HG02678 (cell line): ENCODE measurements at regions not wholly inside any gene's neighbourhood (a gene's known extent, or its start where the extent isn't known, plus 50 kb on each side); places are given as distances from the start of the nearest gene placed in this dataset.

Experiments used
- ATAC-seq: cut with Tn5 transposase; IDR thresholded peaks from one replicate; pipeline ENCODE4 v1.9.1; 2021; ENCODE audit warnings: mild to moderate bottlenecking, moderate library complexity; ENCODE audit not compliant: unreplicated experiment

- no peak for ATAC-seq
Observed at GRCh38 chr4:129394635-129395034, 298.7 kb downstream of the C4orf33 start.

- no peak for ATAC-seq
Observed at GRCh38 chr4:129403848-129404247, 307.9 kb downstream of the C4orf33 start.

DNA sequence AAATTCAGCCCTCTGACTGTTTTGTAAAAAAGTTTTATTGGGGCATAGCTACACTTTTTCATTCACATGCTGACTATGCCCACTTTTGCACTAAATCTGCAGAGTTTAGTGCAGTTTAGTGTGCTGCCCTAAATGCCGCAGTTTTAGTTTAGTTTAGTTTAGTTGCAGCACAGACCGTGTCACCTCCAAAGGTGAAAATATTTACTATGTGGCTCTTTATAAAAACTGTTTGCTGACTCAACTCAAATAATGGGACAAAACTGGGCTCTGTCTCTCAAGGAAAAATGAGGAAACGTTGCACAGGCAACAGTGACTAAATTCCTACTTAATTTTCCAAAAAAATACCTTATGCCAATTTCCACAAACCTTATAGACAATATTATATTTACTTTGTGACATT, 314.2 kb downstream of the C4orf33 start:
- no peak for ATAC-seq

GRCh38 chr4:129415004-129415403, 319.1 kb downstream of the C4orf33 start:
- no peak for ATAC-seq

GRCh38 chr4:129420637-129421036, 324.7 kb downstream of the C4orf33 start:
- no peak for ATAC-seq

GRCh38 chr4:129422277-129422676, 326.3 kb downstream of the C4orf33 start:
- ATAC-seq = no peak

DNA sequence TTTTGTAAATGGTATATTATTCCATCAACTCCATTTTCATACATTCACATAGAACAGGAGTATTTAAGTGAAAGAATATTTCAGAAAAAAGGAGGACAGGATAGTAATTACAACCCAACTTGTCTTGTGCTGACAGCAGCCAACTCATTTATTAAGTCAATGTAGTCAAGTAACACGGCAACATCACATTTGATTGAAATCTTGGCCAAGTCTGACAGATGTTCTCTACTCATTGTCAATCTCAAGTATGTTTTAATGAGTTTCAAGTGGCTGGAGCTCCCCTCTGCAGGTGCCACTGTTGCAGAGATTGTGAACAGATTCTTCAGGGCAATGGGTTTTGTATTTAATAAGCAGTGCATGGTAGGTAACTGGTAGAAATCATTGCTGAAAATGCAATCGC, 332.5 kb downstream of the C4orf33 start:
- ATAC-seq = no peak

DNA sequence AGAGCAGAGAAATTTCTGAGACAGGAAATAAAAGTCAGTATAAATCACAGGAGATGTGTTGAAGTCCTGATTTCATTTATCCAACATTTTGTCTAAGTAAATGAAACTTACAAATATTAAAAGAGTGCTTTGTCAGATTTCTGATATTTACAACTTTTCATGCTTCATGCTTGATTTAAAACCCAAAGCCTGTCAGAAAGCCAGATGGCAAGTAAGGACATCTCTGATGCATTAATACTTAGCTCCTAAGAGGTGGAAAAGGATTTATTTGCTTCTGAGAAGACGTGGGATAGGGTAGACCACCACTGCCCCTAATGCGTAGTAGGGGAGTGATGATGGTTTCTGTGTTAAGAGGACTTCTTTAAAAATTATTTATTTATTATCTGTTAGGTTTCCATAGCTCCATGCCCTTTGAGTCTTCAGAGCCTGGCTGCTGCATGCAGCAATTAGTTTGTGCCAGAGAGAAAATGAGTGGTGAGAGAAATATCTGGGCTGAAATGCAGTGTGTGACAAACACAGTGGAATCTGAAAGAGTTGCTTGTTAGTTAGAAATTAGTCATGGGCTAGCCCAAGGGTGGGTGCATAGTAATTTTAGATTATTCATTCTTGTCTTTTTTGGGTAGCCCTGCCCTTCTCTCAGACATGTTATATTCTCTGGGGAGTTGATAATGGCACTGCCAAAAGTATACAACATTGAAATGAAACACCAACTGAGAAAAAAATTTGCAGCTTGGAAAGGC, 333.8 kb downstream of the C4orf33 start:
- no peak for ATAC-seq

DNA sequence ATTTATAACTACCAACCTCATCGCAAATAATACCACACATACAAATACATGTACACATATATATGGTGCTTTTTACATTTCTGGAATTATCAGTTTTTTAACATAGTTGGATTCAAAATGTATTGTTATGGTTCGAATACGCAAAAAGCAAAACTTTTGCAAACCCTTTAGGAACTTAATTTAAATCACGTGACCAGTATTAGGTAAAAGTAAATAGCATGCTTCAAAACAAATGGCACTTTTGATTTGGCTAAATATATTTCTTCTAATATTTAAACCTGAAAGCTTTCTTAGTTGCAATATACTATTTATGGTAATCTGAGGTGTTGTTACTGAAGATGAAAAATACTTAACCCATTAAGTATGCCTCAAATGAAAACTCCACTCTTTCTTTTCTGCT, 341.4 kb downstream of the C4orf33 start:
- no peak for ATAC-seq

DNA sequence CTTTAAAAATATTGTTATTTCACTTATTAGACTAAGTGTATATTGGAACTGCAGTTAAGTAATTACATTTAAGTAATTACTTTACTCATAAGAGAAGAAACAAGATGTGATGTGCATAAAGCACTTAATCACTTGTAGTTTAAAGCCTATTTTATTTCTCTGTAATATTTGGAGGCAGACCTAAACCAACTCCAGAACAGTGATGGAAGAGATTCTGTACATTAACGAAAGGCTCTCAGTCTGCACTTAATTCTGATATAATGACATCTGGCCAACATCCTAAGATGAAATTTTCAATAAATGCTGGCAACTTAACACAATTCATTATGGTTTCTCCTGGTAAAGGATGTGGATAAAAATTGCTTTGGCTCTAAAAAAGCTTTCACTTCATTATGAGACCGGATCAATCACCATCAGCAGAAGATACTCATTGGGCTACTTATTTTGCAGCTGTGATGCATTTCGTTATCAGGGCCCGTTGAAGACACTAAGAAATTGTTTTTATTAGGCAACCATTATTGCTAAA, 342.6 kb downstream of the C4orf33 start:
- no peak for ATAC-seq

DNA sequence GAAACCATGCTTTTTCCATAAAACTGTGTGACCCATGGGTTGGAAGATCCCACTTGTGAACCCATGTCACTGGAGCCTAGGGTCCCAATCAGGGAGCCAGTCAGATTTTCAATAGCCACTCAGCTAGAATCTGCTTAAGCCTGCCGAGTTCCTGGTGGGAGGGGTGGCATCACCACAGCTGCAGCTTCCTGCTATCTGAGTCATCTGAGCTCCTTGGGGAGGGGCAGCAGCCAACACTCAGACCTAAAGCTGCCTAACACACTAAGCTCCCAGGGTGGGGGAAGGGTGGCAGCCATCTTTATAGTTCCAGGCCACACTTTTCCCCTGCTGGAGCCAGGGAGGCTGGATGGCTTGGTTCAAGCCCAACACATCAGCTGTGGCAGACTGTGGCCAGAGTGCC, 350.1 kb downstream of the C4orf33 start:
- ATAC-seq = no peak

- ATAC-seq = no peak
Observed at GRCh38 chr4:129453524-129454200, 357.7 kb downstream of the C4orf33 start.

DNA sequence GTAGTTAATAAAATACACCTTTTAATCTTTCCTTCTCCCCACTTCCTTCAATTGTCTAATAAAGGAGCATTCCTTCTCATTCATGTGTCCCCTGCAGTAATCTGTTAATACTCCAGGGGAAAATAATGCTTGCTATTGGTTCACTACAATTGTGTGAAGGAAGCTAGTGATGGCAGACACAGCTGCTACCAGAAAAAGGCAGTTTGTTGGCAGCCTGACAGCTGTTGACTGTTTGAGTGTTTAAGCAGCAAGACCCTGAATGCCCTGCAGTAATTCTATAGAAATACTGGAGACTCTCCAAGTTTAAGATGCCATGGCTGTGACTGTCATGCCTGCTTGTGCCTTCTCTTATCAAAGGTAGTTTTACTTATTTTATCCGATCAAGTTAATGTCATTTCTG, 359.5 kb downstream of the C4orf33 start:
- no peak for ATAC-seq

DNA sequence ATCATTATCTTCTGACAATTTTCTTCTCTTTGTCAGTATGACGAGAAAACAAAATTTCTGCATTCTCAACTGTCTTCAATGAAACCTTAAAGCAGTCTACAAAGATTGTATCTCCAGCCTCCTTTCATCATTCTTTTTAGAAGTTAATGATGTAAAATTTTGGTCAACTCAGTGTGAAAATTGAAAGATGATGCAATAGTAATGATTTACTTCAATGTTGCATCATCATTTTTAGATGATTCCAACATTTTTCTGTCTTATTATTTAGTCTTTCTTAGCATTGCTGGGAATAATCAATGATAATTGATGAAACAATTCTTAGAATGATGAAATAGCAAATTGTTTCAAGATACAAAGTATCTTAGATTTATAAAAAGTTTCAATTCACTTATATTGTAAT, 372.7 kb downstream of the C4orf33 start:
- no peak for ATAC-seq

GRCh38 chr4:129474698-129475097, 378.7 kb downstream of the C4orf33 start:
- ATAC-seq = no peak

DNA sequence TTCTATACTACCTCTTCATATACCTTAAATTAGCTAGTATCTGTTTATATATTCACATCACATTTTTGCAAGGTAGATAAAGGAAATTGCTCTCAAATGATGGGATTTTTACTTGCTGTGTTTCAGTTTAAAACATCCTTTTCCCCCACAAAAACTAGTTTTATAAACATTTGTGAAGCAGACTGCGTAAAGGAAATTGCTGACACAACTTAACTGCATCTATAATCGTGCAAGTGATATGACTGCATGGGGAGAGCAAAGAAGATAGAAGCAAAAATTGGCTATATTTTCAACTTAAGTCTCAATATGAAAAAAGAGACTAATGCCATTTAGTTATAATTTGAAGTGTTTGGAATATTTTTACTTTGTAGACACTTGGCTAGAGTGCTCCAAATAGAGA, 385.2 kb downstream of the C4orf33 start:
- no peak for ATAC-seq

DNA sequence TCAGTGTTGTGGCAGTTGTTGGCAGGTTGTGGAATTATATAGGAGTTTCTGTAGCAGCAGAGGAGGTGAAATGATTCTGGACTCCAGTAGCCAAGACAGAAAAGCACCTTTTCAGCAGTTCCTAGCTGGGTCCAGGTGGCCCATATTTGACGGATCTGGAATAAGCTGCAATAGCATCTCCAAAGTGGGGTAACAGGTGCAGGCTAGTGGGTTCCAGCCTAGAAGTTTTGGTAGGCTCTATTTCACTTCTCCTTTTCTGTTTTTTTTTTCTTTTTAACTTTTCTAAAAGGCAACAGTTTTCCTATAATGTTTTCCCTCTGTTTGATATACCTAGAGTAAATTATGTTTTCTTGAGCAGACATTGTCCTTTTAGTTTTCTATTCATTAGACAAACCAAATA, 392.5 kb downstream of the C4orf33 start:
- ATAC-seq = no peak

- no peak for ATAC-seq
Observed at GRCh38 chr4:129490516-129490915, 394.6 kb downstream of the C4orf33 start.

DNA sequence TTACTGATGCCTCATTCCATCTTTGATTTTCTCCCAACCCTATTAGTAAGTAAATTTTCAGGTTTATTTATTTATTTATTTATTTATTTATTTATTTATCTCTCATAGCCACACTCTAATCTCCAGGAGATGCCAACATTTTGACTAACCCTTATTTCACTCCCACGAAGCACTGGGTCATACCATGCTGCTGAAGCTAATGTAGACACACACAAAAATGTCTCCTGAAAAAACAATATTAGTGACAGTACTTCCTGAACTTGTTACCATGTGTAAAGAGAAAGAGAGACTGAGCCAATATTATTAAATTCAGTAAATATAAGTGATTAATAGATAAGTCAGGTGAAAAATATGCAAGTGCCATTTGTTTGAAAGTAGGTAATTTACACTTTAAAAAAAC, 402.7 kb downstream of the C4orf33 start:
- no peak for ATAC-seq

DNA sequence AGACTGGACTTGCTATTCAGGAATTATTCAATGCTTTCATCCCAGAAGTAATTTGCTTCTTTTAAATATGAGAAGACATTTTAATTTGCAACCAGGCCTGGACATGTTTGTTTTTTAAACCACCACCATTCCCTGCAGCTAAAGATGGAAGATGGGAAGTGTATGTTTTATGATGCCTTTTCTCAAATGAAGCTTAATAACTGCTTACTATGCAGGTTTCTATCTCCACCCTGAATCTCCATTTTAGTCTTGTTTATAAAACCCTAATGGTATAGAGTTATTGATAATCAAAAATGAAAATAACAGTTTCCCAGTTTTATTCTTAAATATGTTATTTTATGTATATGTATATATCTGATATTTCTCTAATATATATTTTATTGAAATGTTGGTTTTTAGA, 418.9 kb downstream of the C4orf33 start:
- ATAC-seq = no peak

DNA sequence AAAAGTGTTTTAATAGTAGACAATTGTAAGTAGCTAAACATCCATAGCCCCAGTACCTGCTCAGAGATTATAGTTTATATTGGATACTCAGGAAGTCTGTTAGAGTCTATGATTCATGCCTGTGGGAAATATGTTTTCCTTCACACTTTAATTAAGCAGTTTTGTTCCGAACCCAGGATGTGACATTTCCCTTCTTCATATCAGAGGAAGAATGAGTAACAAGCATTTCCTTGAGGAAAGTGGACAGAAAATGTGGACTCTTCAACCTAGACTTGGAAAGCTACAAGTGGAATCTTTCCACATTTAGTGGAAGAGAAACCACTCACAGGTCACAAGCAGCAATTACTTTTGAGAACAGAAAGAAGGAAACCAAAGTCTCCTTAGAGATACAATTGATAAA, 419.4 kb downstream of the C4orf33 start:
- ATAC-seq = no peak

DNA sequence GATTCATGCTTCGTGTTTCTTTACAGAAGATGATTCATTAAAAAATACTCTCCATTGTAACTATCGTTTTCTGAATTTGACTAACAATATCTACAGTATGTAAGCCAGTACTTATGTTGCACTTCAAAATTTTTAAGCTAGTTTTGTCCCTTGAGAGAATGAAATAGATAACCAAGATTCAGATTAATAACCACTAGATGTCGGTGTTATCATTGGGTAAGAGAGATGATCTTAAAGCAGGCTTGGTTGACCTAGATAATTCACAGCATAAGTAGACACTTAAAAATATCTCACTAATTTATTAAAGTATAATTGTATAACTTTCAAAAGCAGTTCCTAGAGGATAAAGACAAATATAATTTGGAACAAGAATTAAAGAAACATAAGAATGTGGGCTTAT, 430.9 kb downstream of the C4orf33 start:
- ATAC-seq = no peak
